GM12891 (cell line): ENCODE measurements at regions not wholly inside any gene's neighbourhood (a gene's known extent, or its start where the extent isn't known, plus 50 kb on each side); places are given as distances from the start of the nearest gene placed in this dataset.

Experiments used
- DNase-seq: peaks from one replicate; pipeline ENCODE4 v3.0.0; 2011; ENCODE audit warnings: low spot score; ENCODE audit not compliant: insufficient read length
- FAIRE-seq: peaks from 2 replicates; lab custom pipeline; 2011; peaks lifted over from hg19 to GRCh38; lab: Jason Lieb, UNC
- PAX5 ChIP-seq: IDR thresholded peaks from 2 replicates; pipeline ENCODE4 v1.6.1; 2011; ENCODE audit warnings: low read length, moderate library complexity, mild to moderate bottlenecking; ENCODE audit not compliant: insufficient read depth, severe bottlenecking
- POLR2A ChIP-seq: IDR thresholded peaks from 2 replicates; pipeline ENCODE4 v1.6.1; 2011; ENCODE audit warnings: low read depth, low read length, control low read depth
- POLR2AphosphoS5 ChIP-seq: IDR thresholded peaks from 2 replicates; pipeline ENCODE4 v1.6.1; 2011; ENCODE audit warnings: low read depth, low read length, control low read depth
- POU2F2 ChIP-seq: IDR thresholded peaks from 2 replicates; pipeline ENCODE4 v1.6.1; 2011; ENCODE audit warnings: low read depth, mild to moderate bottlenecking, control low read depth, low read length, moderate library complexity
- SPI1 ChIP-seq: IDR thresholded peaks from 2 replicates; pipeline ENCODE4 v1.6.1; 2011; ENCODE audit warnings: low read depth, low read length, control low read depth
- TAF1 ChIP-seq: IDR thresholded peaks from 2 replicates; pipeline ENCODE4 v1.6.1; 2011; ENCODE audit warnings: low read depth, low read length, control low read depth

- DNase-seq, result no peak
- TF ChIP-seq POU2F2 (no peak), POLR2AphosphoS5 (no peak), POLR2A (no peak), PAX5 (no peak), TAF1 (no peak), SPI1 (no peak)
- no peak for FAIRE-seq
Measured at GRCh38 chr4:24266951-24267722, 317.2 kb downstream of the DHX15 start.

- TF ChIP-seq SPI1, result no peak
- TF ChIP-seq POLR2AphosphoS5, result no peak
- no peak for TF ChIP-seq POLR2A
- no peak for TF ChIP-seq TAF1
- no peak for TF ChIP-seq POU2F2
- no peak for TF ChIP-seq PAX5
- DNase-seq, result no peak
- no peak for FAIRE-seq
Measured at GRCh38 chr4:24265989-24266388, 318.4 kb downstream of the DHX15 start.

DNA sequence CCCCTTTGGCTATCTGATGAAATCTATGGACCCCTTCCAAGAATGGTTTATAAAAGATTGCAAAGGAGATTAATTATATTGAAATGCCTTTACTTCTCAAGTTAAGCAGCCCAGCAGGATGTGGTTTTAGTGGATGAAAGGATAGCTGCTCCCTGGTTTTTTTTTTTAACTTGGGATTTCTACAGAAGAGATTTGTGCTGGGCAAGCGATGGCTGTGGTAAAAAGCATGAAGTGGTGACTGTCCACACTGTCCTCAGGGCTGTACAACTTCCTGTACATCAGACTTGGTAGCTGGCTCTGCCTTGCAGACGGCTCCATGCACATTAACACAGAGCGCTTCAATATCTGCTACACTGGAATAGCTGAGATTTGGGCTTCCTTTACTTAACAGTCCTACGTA is 321.7 kb downstream of the DHX15 start:
- DNase-seq, result no peak
- FAIRE-seq, result no peak
- TF ChIP-seq POLR2A, result no peak
- no peak for TF ChIP-seq POU2F2
- TF ChIP-seq PAX5, result no peak
- no peak for TF ChIP-seq TAF1
- no peak for TF ChIP-seq SPI1

- DNase-seq (no peak), FAIRE-seq (no peak)
- TF ChIP-seq POLR2AphosphoS5, result no peak
- TF ChIP-seq POLR2A, result no peak
- no peak for TF ChIP-seq PAX5
- no peak for TF ChIP-seq TAF1
- no peak for TF ChIP-seq POU2F2
- no peak for TF ChIP-seq SPI1
Measured at GRCh38 chr4:24262084-24262483, 322.3 kb downstream of the DHX15 start.

DNA sequence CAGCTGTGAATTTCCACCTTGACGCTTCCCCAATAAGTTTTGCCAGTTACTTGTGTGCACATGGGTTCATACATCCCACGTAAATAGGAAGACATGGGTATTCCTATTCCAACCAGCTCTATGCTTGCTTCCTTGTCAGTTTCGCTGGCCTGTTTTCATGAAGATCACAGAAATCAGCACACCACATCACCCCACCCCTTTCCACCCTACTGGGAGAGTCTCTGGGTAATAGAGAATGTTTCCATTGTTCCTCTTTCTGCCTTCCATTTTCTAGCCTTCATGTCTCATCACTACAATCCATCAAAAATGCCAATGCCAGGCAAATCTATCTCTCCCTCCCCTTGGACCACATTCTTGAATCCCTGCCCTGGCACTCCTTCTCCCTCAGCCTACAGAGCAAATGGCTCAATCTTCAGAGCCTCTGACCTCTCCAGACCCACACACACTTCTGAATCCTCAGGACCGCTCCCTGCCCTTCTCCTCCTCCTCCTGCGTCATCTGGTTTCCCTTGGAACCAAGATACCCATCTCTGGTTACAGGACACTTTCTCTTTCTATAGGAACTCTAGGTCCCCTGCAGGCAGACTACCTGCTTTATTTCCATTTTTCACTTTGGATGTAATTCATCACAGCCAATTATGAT is 323.3 kb downstream of the DHX15 start:
- DNase-seq, result no peak
- no peak for TF ChIP-seq PAX5
- TF ChIP-seq SPI1, result no peak
- no peak for TF ChIP-seq POLR2A
- no peak for TF ChIP-seq TAF1
- FAIRE-seq, result no peak

- FAIRE-seq, result no peak
- TF ChIP-seq SPI1 (no peak), POU2F2 (no peak), POLR2A (no peak), TAF1 (no peak), PAX5 (no peak), POLR2AphosphoS5 (no peak)
- no peak for DNase-seq
Measured at GRCh38 chr4:24260133-24260715, 324.1 kb downstream of the DHX15 start.

- TF ChIP-seq SPI1, result no peak
- FAIRE-seq (no peak), DNase-seq (no peak)
Measured at GRCh38 chr4:24256547-24256946, 327.8 kb downstream of the DHX15 start.

- no peak for DNase-seq
- TF ChIP-seq SPI1 (no peak), PAX5 (no peak), POU2F2 (no peak), POLR2A (no peak), POLR2AphosphoS5 (no peak), TAF1 (no peak)
- FAIRE-seq, result no peak
Measured at GRCh38 chr4:24256066-24256465, 328.3 kb downstream of the DHX15 start.

GRCh38 chr4:24252121-24252520 is 332.2 kb downstream of the DHX15 start:
- no peak for FAIRE-seq

DNA sequence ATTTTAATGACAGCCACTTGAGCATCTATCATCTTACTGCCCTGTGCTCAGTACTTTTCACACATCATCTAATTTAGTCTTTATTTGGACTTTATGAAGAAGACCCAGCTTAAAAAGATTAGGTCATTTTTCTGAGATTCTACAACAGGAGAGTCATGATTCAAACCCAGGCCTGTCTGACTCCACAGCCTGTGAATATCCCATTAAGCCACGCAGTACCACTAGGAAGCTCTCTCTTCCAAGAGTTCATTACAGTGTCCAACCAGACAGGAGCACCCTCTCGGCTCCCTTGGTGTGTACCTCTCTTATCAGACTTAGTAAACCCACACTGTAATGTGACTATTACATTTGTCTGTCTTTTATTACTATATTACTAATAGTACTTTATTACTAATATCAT is 332.8 kb downstream of the DHX15 start:
- FAIRE-seq, result no peak

More at GRCh38 chr4:24252121-24252520, 332.2 kb downstream of the DHX15 start:
- DNase-seq, result no peak
- no peak for TF ChIP-seq POU2F2
- TF ChIP-seq PAX5, result no peak
- TF ChIP-seq POLR2AphosphoS5, result no peak
- no peak for TF ChIP-seq SPI1
- no peak for TF ChIP-seq TAF1
- TF ChIP-seq POLR2A, result no peak

More for the DNA sequence above, 332.8 kb downstream of the DHX15 start:
- TF ChIP-seq POLR2AphosphoS5 (no peak), SPI1 (no peak), PAX5 (no peak), POU2F2 (no peak), TAF1 (no peak)
- DNase-seq, result no peak
